ENCODE measurements at regions not wholly inside any gene's neighbourhood (a gene's known extent, or its start where the extent isn't known, plus 50 kb on each side); places are given as distances from the start of the nearest gene placed in this dataset.

DNA sequence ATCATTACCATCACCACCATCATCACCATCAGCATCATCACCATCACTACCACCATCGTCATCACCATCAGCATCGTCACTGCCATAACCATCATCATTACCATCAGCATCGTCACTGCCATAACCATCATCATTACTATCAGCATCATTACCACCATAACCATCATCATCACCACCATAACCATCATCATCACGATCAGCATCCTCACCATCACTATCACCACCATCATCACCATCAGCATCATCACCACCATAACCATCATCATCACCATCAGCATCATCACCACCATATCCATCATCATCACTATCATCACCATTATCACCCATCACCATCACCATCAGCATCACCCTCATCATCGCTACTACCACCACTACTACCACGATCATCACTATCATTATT lies 493.9 kb upstream of the TBX3 start:
- DNase-seq (ENCODE audit: low spot score), result no peak

GRCh38 chr12:115176741-115177400 lies 492.9 kb upstream of the TBX3 start:
- DNase-seq (ENCODE audit: low spot score), result no peak

DNA sequence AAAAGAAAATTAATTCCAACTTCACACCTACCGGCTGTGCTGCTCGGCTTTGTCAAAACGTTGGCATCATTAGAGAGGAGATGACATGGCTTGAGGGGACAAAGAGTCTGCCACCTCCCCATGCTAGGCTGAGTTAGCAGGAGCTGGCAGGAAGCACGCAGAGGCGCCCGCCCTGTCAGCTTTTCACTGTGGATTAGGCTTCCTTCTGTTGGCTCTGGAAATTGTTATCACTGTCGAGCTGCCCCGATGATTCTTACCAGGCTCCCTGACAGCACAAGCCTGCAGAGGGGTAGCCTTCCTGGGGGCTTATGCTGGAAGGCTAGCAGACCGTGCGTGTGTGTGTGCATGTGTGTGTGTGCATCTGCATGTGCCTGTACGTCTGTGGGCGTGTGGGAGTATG lies 490.9 kb upstream of the TBX3 start:
- no peak for DNase-seq (ENCODE audit: low spot score)

- DNase-seq (ENCODE audit: low spot score), result no peak
These were observed 488.5 kb upstream of the TBX3 start for GRCh38 chr12:115172521-115172920.

DNA sequence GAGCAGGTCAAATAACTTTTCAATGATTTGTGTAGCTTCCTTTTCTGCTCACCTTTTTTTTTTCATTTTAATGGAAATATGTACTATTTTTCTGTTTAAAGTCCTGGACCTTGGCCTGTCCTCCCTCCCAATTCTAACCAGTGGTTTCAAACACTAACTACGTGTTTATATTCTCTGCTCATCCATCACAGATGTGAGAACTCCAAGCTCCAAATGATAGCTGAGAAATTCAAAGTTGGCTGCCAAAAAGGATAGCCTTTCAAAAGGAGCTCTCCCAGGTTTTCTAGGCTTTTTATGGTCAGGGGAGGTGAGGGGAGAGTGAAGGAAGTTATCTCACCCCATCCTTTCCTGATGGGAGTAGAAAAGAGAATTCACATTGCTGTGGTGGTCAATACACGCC lies 486.0 kb upstream of the TBX3 start:
- DNase-seq (ENCODE audit: low spot score), result no peak

GRCh38 chr12:115166698-115167315 lies 482.8 kb upstream of the TBX3 start:
- DNase-seq (ENCODE audit: low spot score), result no peak

GRCh38 chr12:115163710-115164109 lies 479.7 kb upstream of the TBX3 start:
- DNase-seq (ENCODE audit: low spot score), result no peak

DNA sequence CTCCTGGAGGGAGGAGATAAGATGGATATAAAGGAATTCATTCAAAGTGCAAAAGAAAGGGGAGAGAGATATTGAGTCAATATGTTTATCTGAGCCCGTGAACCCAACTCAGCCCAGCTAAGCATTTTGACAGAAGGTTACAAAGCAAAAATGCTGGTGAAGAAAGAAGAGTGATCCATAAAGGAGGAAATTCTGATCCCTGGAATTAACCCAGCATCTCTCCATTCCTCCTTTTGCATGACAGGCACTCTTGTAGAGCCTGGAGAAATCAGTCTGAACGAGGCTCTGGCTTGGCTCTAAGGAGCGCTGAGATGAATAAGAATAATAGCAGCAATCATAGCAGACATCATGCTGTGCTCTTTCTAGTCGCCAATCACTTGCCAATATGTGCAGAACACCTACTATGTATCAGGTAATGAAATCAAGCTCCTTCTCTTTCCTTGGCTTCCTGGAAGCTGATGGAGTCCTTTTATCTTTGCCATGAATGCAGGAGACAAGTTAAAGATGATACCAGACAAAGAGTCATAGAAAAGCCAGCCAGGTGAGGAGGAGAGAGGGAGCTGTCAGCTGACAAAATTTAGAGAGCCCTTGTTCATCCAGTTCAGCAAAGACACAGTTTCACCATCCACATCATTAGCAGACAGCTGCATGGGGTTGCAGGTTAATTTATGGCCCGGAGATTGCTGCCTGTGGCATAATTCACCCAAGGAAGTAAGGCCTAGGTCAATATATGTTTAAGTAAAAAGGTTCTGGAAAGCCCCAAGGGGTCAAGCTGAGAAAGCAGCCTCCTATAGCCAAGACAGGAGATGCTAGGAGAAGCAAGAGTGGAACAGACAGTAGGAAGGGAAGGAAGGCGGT lies 476.5 kb upstream of the TBX3 start:
- no peak for DNase-seq (ENCODE audit: low spot score)

GRCh38 chr12:115158816-115159215 lies 474.8 kb upstream of the TBX3 start:
- no peak for DNase-seq (ENCODE audit: low spot score)

DNA sequence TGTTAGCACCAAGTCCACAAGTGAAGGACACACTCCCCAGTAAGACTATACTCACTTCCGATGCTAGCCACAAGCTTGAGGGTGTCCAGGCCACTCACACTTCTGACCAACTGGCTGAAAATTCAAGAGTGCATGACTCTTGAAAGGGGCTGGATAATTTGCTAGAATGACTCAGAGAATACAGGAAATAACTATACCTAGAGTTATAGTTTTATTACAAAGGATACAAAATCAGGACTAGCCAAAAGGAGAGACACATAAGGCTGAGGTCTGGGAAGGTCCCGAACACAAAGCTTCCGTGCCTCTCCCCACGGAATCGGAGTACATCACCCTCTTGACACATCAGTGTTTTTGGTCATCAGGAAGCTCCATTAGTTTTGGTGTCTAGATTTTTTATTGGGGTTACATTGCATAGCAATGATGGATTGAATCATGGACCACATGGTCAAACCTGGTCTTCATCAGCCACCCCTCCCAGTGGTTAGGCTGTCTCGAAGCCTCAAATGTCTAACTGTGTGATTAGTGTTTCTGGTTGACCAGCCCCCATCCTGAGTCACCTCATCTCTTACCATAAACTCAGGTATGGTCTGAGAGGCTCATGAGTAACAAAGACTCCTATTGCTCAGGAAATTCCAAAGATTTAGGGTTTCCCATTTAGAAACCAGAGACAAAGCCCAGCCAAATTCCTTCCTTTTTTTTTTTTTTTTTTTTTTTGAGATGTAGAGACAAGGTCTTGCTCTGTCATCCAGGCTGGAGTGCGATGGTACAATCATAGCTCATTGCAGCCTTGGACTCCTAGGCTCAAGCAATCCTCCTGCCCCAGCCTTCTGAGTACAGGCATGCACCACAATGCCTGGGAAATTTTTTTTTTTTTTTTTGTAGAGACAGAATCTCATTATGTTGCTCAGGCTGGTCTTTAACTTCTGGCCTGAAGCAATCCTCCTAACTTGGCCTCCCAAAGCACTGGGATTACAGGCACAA lies 472.0 kb upstream of the TBX3 start:
- DNase-seq (ENCODE audit: low spot score), result no peak

DNA sequence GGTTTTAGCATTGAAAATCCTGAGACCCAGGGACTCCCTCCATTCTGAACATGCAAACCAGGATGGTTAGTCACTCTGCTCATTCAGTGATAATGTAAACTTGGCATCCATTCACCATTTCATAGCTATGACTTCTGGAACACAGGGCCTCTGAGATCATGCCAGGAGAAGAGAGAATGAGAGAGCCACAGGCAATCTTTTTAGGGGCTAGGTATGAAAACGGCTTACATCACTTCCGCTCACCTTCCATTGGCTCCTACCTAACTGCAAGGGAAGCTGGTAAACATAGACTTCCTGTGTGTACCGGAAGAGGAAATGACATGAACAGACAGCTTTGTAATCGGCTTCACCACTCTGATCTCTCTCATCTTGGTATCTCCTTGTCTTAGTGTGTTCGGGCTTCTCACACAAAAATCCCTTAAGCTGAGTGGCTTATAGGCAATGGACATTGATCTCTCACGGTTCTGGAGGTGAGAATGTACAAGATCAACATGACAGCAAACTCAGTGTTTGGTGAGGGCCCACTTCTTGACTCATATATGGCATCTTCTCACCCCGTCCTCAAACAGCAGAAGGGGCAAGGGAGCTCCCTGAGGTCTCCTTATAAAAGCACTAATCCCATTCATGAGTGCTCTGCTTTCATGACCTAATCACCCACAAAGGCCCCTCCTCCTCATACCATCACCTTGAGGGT lies 465.9 kb upstream of the TBX3 start:
- no peak for DNase-seq (ENCODE audit: low spot score)

GRCh38 chr12:115149279-115149678 lies 465.3 kb upstream of the TBX3 start:
- DNase-seq (ENCODE audit: low spot score), result no peak

DNA sequence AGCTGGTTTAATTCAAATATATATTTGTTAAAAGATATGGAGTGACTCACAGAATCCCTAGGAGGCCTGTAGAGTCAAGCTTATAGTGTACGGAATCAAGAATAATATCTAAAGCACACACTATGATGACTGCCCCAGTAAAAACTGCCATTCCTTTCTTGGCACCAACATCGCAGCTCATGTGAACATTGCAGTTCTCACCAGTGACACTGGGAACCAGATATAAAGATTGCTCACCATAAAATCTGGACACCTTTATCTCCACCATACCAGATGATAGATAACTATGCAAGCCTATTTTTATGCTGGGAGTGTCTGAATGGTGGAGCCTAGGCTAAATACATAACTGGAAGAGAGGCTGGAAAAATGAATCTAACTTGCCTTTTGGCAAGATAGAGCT lies 463.9 kb upstream of the TBX3 start:
- DNase-seq (ENCODE audit: low spot score), result no peak

DNA sequence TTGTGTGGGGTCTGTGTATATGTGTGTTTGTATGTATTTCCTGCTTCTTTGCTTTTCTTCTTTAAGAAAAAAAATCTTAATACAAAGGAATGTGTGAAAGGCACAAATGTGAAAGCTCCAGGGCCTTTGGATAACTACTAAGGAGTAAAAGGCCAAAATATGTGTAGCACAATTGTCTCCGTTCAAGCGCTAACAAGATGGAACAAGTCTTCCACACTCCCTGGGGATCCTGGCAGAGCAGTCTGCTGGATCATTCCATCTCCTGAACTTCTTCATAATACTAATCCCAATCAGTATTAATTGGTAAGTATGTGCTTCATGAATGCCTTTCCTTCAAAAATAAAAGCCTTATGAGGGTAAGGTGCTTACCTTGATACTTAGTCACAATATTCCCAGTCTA lies 462.5 kb upstream of the TBX3 start:
- DNase-seq (ENCODE audit: low spot score), result no peak

DNA sequence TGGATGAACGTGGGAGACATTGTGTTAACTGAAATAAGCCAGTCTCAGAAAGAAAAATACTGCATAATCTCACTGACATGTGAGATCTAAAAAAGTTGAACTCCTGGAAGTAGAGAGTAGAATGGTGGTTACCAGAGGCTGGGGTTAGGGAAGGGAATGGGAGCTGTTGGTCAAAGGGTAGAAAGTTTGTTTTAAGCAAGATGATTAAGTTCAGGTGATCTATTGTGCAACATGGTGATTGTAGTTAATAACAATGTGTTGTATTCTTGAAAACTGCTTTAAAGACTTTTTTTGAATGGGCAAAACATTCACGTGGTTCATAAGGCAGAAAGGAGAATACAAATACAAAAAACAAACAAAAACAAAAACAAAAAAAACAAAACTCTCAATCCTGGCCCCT lies 460.4 kb upstream of the TBX3 start:
- no peak for DNase-seq (ENCODE audit: low spot score)

DNA sequence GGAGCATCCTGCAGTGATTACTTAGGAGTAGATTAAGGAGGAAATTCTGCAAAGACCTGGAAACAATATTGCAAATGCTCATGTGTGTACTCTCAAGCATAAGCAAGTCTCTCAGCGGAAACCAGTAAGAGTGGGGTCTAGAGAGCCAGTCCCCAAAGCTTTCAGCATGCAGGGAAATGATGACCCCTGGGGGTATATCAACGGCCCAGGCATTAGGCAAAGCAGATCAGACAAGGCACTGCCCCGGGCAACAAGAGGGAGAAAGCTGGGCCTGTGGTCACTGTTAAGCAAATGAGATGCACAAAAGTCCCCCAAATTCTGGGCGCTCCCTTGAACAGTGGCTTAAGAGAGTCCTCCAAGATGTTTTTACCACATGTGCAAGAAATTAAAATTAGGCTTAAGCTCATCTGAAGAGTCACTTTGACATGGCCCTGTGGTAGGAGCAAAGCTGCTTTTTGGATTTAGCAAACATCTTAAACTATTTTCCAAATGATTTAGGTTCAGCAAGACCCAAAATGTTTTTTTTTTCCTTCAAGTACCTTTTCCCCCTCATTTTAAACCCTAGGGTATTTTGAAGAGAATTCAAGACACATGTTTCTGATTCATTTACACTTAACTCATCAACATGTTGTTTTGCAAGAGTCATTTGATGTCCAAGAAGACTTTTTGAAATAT lies 457.1 kb upstream of the TBX3 start:
- no peak for DNase-seq (ENCODE audit: low spot score)

- DNase-seq (ENCODE audit: low spot score), result no peak
These were observed 454.0 kb upstream of the TBX3 start for GRCh38 chr12:115137812-115138521.

DNA sequence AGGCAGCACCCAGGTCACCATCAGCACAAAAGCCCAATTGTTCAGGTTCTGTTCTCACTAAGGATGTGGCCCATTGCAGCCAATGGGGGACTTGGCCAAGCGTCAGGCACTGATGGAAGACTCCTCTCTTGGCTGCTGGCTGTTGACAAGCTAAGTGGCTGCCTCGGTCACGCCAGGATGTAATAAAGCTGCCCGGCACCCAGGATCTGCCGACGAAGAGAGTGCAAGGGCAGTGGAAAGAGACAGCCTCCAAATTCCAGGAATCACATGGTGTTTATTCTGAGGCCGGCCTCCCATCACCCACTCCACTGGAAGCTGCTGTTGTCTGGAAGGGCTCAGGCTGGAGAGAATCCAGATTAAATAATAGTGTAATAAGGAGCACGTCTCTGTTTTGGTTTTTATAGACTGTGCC lies 451.8 kb upstream of the TBX3 start:
- peak; percentile 72 for DNase-seq (ENCODE audit: low spot score)

- DNase-seq (ENCODE audit: low spot score), result no peak
These were observed 450.3 kb upstream of the TBX3 start for GRCh38 chr12:115134298-115134697.

- DNase-seq (ENCODE audit: low spot score), result no peak
These were observed 448.9 kb upstream of the TBX3 start for GRCh38 chr12:115132905-115133304.

Data from putamen (tissue), 1 donor.